HG02588 (cell line): ENCODE measurements at regions not wholly inside any gene's neighbourhood (a gene's known extent, or its start where the extent isn't known, plus 50 kb on each side); places are given as distances from the start of the nearest gene placed in this dataset.

Source experiments
- ATAC-seq: cut with Tn5 transposase; IDR thresholded peaks from one replicate; pipeline ENCODE4 v1.9.1; 2021; ENCODE audit warnings: mild to moderate bottlenecking, moderate library complexity; ENCODE audit not compliant: unreplicated experiment

GRCh38 chr17:72534265-72534664, 413.4 kb downstream of the SOX9 start:
- ATAC-seq, result no peak

- ATAC-seq, result no peak
Measured at GRCh38 chr17:72534776-72535175, 414.0 kb downstream of the SOX9 start.

- no peak for ATAC-seq
Measured at GRCh38 chr17:72535346-72535745, 414.5 kb downstream of the SOX9 start.

- ATAC-seq, result no peak
Measured at GRCh38 chr17:72535779-72536178, 415.0 kb downstream of the SOX9 start.

- ATAC-seq, result no peak
Measured at GRCh38 chr17:72536788-72537187, 416.0 kb downstream of the SOX9 start.

GRCh38 chr17:72538443-72538842, 417.6 kb downstream of the SOX9 start:
- ATAC-seq, result no peak

GRCh38 chr17:72538901-72539352, 418.1 kb downstream of the SOX9 start:
- no peak for ATAC-seq

- peak; percentile 86 for ATAC-seq
Measured at GRCh38 chr17:72539981-72540897, 419.4 kb downstream of the SOX9 start.

- no peak for ATAC-seq
Measured at GRCh38 chr17:72542317-72542716, 421.5 kb downstream of the SOX9 start.

GRCh38 chr17:72545766-72546165, 424.9 kb downstream of the SOX9 start:
- ATAC-seq, result no peak

- ATAC-seq, result no peak
Measured at GRCh38 chr17:72553051-72553755, 432.4 kb downstream of the SOX9 start.

GRCh38 chr17:72554508-72554907, 433.7 kb downstream of the SOX9 start:
- no peak for ATAC-seq

GRCh38 chr17:72555052-72555451, 434.2 kb downstream of the SOX9 start:
- ATAC-seq, result no peak

- peak; percentile 56 for ATAC-seq
Measured at GRCh38 chr17:72556944-72557826, 436.4 kb downstream of the SOX9 start.

GRCh38 chr17:72558971-72559476, 438.2 kb downstream of the SOX9 start:
- no peak for ATAC-seq

GRCh38 chr17:72560303-72561247, 439.8 kb downstream of the SOX9 start:
- ATAC-seq, result no peak

- ATAC-seq, result no peak
Measured at GRCh38 chr17:72561266-72561665, 440.4 kb downstream of the SOX9 start.

GRCh38 chr17:72561680-72562079, 440.9 kb downstream of the SOX9 start:
- no peak for ATAC-seq

GRCh38 chr17:72562615-72563188, 441.9 kb downstream of the SOX9 start:
- no peak for ATAC-seq
